HL-60/S4 treated with retinoic acid at 250 ng/mL for 4 days and 3 days (cell line): ENCODE measurements at regions not wholly inside any gene's neighbourhood (a gene's known extent, or its start where the extent isn't known, plus 50 kb on each side); places are given as distances from the start of the nearest gene placed in this dataset.

Experiments used
- in situ Hi-C: fragments of 300-500 bp; cut with MboI; formaldehyde crosslinking; loops from 2 replicates; pipeline ENCODE4 v1.7.0; 2022; ENCODE audit warnings: low sequenced_read_pairs

GRCh38 chr15:39344662-39345141 is 236.2 kb upstream of the THBS1 start:
- in situ Hi-C loops, result no loop called here

GRCh38 chr15:39345176-39345575 is 235.7 kb upstream of the THBS1 start:
- in situ Hi-C loops, result no loop called here

GRCh38 chr15:39347453-39347852 is 233.4 kb upstream of the THBS1 start:
- in situ Hi-C loops, result no loop called here

GRCh38 chr15:39350785-39351184 is 230.1 kb upstream of the THBS1 start:
- in situ Hi-C loops, result no loop called here

GRCh38 chr15:39354189-39354588 is 226.7 kb upstream of the THBS1 start:
- in situ Hi-C loops, result no loop called here

GRCh38 chr15:39357480-39358268 is 223.2 kb upstream of the THBS1 start:
- in situ Hi-C loops, result no loop called here

- in situ Hi-C loops, result no loop called here
These were observed 222.3 kb upstream of the THBS1 start for GRCh38 chr15:39358441-39359041.

GRCh38 chr15:39359771-39360170 is 221.1 kb upstream of the THBS1 start:
- in situ Hi-C loops, result no loop called here

- in situ Hi-C loops, result no loop called here
These were observed 220.4 kb upstream of the THBS1 start for GRCh38 chr15:39360452-39360851.

- in situ Hi-C loops, result no loop called here
These were observed 219.4 kb upstream of the THBS1 start for GRCh38 chr15:39361497-39361896.

GRCh38 chr15:39362821-39363561 is 217.9 kb upstream of the THBS1 start:
- in situ Hi-C loops, result no loop called here

GRCh38 chr15:39363761-39364586 is 216.9 kb upstream of the THBS1 start:
- in situ Hi-C loops, result no loop called here

GRCh38 chr15:39364721-39365120 is 216.2 kb upstream of the THBS1 start:
- in situ Hi-C loops, result no loop called here

GRCh38 chr15:39365161-39365560 is 215.7 kb upstream of the THBS1 start:
- in situ Hi-C loops, result no loop called here

- in situ Hi-C loops, result no loop called here
These were observed 215.0 kb upstream of the THBS1 start for GRCh38 chr15:39365873-39366272.

GRCh38 chr15:39367596-39367995 is 213.3 kb upstream of the THBS1 start:
- in situ Hi-C loops, result no loop called here

- in situ Hi-C loops, result no loop called here
These were observed 211.1 kb upstream of the THBS1 start for GRCh38 chr15:39369768-39370167.

- in situ Hi-C loops, result no loop called here
These were observed 204.4 kb upstream of the THBS1 start for GRCh38 chr15:39376371-39376909.

GRCh38 chr15:39381517-39381916 is 199.4 kb upstream of the THBS1 start:
- in situ Hi-C loops, result no loop called here

- in situ Hi-C loops, result no loop called here
These were observed 192.8 kb upstream of the THBS1 start for GRCh38 chr15:39388118-39388517.

GRCh38 chr15:39391230-39391629 is 189.6 kb upstream of the THBS1 start:
- in situ Hi-C loops, result no loop called here
